ENCODE measurements at regions not wholly inside any gene's neighbourhood (a gene's known extent, or its start where the extent isn't known, plus 50 kb on each side); places are given as distances from the start of the nearest gene placed in this dataset.
"Not testable (repeated sequence)": the region's sequence is repeated elsewhere in the genome, so short reads cannot be mapped to it uniquely, and the experiment has no call there.

DNA sequence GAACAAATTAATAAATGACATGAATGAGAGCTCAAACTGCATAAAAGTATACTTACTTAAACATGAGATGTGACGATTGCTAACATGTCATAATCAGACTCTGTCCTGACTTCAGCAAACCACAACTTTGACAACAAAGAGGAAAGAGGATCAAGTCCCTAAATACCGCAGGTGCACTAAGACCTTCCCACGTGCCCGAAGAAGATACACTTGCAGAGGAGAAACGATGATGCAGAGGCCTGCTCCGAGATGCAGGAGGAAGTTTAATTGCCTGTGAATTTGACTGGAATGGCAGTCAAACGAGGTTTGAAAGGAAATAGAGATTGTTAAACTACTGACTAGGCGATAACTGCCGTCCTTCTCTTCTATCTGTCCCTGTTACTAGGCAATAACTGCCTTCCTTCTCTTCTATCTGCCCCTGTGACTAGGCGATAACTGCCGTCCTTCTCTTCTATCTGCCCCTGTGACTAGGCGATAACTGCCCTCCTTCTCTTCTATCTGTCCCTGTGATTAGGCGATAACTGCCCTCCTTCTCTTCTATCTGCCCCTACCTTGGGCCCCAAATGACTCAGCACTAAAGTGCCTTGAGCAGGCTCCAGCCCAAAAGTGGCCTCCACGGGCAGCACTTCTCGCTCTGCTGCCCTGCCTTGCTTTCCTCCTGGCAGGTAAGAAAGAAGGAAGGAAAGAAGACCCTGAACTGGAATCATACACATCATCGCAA is 2226.0 kb upstream of the DEFB115 start:
- DNase-seq: not testable (repeated sequence)

DNA sequence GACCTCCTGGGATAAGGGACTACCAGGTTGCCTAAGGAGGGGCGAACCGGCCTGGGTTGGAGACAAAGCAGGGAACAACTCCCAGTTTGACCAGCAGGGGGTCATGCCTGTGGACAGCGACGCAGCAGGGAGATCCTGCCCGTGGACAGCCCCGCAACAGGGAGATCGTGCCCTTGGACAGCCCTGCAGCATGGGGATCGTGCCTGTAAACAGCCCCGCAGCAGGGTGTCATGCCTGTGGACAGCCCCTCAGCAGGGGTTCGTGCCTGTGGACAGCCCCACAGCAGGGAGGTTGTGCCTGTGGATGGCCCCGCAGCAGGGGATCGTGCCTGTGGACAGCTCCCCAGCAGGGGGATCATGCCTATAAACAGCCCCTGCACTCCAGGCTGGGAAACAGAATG is 2213.2 kb upstream of the DEFB115 start:
- DNase-seq: not testable (repeated sequence)

DNA sequence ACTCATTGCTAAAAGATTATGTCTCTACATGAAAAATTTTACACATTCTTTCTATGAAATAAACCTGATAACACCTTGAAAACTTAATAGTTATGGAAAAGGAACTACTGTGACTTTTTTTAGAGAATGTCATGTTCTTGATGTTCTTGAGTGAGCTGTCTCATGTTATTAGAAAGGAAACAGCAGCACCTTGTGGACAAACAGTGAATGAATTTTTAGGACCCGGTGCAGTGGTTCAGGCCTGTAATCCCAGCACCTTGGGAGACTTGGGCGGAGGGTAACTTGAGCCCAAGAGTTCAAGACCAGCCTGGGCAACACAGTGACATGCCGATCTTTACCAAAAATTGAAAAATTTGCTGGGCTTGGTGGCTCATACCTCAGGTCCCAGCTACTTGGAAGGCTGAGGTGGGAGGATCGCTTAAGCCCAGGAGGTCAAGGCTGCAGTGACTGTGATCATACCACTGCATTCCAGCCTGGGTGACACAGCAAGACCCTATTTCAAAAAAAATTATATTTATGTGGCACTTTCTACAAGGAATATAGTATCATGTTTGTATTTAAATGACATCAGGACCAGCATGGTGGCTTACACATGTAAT is 2207.4 kb upstream of the DEFB115 start:
- DNase-seq: not testable (repeated sequence)

DNA sequence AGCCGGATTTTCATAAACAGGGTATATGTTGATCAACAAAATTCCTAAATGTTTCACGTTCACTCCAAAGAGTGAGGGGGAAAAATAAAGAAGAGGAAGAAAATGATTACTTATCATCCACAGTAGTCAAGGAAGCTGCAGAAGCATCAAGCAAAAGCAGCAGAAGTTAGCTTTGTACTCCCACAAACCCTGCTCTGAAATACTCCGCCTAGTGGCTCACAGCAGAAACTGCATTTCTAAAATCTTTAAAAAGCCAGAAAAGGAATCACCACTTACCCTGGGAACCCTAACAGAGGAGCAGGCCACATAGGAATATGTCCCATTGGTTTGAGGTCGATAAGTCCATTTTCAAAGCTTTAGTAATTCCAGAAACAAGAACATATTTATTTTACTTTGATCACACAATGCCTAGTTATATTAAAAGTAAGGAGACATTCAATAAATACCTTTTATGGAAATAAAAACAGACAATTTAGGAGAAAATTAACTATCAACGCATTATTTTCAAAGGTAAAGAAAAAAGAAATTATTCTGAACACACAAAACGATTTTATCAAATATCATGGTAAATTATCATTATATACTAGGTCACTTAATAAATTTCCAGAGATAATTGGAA is 2199.5 kb upstream of the DEFB115 start:
- not testable (repeated sequence) for DNase-seq

DNA sequence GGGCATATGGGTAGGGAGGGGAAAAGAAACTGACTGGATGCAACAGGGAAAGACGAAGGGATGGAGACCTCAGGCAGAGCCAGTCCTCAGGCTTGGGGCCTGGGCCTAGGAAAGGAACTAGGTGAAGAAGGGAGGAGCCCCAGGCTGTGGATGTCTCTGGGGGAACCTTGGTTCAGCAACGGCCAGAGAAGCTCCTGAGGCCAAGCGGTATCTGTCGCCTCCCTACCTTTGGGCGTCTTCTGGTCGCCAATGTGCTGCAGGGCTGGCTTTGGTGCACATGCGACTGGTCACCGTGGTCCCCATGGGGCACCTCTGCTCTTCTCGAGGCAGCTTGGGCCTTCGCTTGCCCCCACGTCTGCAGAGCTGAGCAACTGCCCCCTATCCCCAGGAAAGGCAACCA is 2195.0 kb upstream of the DEFB115 start:
- not testable (repeated sequence) for DNase-seq

DNA sequence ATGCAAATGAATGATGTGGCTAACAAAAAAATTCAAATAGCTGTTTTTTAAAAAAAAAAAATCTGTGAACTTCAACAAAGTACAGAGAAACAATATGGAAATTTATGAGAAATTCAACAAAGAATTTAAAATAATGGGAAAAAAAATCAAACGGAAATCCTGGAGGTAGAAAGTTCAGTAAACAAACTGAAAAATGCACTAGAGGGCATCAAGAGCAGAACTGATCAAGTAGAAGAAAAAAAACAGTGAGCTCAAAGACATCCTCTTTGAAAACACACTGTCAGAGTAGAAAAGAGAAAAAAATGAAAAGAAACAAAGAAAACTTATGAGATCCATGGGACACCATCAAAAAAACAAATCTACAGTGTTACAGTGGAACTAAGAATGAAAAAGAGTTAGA is 2191.1 kb upstream of the DEFB115 start:
- not testable (repeated sequence) for DNase-seq

DNA sequence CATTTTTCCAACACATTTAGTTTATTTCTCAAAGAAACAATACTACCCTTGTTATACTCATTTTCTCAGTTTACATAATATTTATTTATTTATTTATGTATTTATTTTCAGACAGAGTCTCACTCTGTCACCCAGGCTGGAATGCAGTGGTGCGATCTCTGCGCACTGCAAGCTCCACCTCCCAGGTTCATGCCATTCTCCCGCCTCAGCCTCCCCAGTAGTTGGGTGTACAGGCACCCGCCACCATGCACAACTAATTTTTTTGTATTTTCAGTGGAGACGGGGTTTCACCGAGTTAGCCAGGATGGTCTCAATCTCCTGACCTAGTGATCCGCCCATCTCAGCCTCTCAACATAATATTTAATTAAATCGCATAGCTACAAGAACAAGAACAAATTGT is 2183.8 kb upstream of the DEFB115 start:
- not testable (repeated sequence) for DNase-seq

DNA sequence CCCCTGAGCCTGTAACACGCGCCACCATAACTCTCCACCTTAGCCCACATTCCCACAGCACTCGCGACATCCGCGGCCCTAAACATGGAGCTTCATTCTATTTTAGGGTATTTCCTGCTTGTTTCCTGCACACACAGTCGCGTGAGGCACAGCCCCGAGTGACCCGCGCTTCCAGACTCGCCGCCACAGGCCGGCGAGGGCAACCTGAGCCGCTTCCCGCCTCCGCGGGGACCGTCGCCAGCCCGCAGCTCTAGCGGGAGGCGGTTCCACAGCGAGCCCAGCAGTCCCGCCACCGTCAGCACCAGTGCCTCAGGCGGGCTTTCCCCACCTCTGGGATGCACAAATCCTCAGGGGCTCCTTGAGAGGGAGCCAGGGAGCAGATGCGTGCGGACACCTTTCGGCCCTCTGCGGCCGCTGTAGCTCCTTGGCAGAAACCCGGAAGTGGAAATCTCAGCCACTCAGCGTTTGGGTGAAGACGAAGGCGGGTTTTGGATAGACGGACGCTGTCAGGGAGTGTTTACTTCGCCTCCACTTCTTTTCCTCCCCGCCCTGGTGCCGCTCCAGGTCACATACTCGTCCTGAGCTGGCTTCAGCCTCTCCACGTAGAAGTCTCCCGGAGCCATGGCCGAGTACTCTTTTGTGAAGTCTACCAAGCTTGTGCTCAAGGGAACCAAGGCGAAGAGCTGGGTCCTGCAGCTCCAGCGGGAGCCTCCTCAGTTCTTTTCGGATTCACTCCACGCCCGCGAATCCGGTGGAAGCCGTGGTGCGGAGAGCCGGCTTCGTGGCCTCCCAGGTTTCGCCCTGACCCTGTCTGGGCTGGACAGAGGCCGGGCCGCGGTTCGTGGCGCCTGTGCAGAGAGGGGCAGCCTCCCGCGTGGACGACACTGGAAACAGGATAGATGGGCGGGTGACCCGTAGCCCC is 2177.4 kb upstream of the DEFB115 start:
- peak; percentile 18 for DNase-seq

DNA sequence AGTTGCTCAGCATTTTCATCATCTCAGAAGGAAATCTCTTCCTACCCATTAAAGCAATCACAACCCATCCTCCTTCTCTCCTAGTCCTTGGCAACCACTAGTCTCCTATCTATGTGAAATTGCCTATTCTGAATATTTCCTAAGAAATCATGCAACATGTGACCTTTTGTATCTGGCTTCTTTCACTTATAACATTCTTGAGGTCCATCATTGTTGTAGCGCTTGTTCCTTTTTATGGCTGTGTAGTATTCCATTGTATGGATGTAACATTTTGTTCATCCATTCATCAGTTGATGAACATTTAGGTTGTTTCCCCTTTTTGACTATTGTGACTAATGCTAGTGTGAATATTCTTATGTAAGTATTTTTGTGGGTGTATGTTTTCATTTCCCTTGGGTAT is 2175.8 kb upstream of the DEFB115 start:
- DNase-seq: not testable (repeated sequence)

DNA sequence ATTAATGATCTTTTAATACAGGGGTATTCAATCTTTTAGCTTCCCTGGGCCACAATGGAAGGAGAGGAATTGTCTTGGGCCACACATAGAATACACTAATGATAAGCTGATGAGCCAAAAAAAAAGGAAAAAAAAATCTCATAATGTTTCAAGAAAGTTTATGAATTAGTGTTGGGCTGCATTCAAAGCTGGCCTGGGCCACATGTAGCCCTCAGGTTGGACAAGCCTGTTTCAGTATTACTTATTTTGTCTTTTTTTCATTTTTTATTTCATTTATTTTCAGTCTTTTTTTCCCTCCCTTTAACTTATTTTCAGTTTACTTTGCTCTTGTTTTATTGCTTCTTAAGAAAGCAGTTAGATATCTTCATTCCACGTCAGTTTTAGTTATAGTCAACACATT is 2171.8 kb upstream of the DEFB115 start:
- no peak for DNase-seq

DNA sequence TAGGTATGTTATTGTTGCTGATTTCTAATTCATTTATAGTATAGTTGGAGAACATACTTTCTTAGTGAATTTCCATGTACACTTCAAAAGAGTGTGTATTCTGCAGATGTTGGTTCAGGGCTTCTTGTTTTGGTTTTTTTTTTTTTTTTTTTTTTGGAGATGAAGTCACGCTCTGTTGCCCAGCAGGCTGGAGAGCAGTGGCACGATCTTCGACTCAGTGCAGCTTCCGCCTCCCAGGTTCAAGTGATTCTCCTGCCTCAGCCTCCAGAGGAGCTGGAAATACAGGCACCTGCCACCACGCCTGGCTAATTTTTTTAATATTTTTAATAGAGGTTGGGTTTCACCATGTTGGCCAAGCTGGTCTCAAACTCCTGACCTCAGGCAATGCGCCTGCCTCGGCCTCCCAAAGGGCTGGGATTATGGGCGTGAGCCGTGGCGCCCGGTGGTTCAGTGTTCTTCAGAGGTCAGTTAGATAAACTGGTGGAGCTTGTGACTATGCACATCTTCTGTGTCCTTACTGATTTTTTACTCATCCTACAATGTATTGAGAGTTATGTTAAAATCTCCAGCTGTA is 2171.2 kb upstream of the DEFB115 start:
- not testable (repeated sequence) for DNase-seq

DNA sequence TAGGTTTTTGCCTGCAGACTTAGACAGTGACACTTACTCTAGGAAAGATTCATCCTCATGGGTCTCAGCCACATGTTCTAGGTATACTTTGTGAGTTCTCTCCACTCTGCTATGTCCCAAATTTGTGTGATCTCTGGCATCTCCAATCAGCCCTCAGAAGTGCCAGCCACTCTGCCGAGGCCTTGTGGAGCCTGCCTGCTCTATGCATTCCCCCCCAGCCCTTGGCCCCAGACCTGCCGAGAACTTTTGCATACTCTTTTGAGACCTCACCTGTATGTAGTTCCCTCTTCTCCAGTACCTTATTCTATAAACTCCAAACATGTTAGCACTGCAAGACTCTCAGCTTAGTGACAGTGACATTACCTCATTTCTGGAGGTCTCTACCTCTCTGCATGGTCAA is 2170.5 kb upstream of the DEFB115 start:
- DNase-seq: no peak

DNA sequence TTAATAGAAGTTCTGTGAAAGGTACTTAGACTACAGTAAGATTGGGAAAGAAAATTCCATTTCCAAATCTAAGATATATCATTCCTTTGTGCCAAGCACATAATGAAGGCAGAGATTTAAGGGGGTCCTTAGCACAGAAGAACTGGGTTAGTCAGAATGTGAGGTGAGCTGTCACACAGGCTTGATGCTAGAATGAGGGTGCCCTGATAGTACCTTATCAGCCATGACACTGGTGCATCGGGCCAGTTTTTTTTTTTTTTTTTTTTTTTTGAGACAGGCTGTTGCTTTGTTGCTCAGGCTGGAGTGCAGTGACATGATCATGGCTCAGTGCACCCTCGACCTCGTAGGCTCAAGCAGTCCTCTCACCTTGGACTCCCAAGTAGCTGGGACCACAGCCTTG is 2169.6 kb upstream of the DEFB115 start:
- DNase-seq: not testable (repeated sequence)

DNA sequence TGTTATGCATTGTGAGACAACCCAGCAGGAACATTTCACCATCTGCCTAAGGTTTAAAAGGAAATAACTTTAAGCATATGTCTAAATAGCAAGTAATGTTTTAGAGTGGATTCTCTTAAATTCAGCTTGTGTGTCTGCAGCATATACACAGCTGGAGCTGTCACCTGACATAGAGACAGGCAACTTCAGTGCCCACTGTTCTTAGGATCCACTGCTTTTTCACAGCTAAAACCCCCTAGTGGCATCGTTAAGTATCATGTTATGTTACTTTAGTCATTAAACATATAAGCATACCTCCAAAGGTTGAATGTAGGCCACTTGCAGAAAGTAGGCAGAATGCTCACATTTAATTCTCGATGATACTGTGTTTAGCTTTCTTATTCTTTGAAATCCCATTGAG is 2169.0 kb upstream of the DEFB115 start:
- DNase-seq: not testable (repeated sequence)

DNA sequence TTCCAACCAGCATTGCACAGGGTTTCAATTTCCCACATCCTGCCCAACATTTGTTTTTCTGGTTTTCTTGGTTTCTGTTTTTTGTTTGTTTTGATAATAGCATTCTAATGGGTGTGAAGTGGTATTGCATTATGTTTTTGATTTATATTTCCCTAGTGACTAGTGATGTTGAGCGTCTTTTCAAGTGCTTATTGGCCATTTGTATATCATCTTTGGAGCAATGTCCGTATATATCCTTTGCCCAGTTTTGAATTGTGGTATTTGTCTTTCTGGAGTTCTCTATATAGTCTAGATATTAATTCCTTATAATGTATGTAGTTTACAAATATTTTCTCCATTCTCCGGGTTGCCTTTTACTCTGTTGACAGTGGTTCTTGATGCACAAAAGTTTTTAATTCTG is 2168.1 kb upstream of the DEFB115 start:
- DNase-seq: not testable (repeated sequence)

DNA sequence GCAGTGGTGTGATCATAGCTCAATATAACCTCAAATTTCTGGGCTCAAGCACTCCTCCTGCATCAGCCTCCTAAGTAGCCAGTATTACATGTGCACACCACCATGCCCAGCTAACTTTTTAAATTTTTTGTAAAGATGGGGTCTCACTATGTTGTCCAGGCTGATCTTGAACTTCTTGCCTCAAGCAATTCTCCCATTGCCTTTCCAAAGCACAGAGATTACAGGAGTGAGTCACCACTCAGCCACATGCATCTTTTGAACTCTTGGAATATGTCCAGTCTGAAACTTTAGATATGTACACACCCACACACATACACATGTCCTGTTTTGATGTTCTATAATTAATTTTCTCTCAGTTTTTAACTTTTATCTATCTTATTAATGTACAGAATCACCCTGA is 2163.5 kb upstream of the DEFB115 start:
- DNase-seq: not testable (repeated sequence)

DNA sequence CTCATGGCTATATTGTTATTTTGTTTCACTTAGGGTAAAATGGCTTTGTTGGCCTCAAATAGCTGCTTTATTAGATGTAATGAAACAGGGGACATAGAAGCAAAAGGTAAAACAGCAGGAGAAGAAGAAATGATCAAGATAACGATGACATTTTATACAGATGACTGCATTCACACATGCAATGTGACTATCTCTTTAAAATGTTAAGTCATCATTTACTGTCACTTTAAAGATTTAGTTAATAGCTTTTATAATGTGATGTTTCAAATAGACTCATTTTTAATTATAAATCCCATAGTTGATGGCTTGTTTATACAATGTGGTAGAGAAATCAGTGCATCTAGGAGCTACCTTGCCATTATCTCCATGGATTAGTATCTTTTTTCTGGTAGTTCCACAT is 2160.8 kb upstream of the DEFB115 start:
- not testable (repeated sequence) for DNase-seq

DNA sequence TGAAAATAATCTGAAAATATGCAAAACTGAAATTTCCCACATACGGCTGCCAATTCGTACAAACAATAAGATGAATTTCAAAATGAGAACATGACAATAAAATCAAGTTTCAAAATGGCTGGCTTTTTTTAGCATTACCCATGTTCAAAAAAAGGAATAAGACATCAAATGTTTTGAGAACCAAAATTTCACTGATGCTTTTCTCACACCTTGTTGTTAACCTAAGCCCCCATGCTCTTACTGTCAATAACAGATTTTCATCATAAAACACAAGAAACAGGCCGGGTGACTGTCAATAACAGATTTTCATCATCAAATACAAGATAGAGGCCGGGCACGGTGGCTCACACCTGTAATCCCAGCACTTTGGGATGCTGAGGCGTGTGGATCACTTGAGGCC is 2149.6 kb upstream of the DEFB115 start:
- DNase-seq: not testable (repeated sequence)

DNA sequence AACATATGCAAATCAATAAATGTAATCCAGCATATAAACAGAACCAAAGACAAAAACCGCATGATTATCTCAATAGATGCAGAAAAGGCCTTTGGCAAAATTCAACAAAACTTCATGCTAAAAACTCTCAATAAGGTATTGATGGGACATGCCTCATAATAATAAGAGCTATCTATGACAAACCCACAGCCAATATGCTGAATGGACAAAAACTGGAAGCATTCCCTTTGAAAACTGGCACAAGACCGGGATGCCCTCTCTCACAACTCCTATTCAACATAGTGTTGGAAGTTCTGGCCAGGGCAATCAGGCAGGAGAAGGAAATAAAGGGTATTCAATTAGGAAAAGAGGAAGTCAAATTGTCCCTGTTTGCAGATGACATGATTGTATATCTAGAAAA is 2148.1 kb upstream of the DEFB115 start:
- DNase-seq: not testable (repeated sequence)

DNA sequence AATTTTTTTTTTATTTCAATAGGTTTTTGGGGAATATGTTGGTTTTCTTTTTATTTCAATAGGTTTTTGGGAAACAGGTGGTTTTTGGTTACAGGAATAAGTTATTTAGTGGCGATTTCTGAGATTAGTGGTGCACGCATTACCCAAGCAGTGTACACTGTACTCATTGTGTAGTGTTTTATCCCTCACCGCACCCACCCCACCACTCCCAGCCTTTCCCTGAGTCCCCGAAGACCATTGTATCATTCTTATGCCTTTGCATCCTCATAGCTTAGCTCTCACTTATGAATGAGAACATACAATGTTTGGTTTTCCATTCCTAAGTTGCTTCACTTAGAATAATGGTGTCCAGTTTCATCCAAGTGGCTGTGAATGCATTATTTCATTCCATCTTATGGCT is 2142.4 kb upstream of the DEFB115 start:
- DNase-seq: not testable (repeated sequence)

DNA sequence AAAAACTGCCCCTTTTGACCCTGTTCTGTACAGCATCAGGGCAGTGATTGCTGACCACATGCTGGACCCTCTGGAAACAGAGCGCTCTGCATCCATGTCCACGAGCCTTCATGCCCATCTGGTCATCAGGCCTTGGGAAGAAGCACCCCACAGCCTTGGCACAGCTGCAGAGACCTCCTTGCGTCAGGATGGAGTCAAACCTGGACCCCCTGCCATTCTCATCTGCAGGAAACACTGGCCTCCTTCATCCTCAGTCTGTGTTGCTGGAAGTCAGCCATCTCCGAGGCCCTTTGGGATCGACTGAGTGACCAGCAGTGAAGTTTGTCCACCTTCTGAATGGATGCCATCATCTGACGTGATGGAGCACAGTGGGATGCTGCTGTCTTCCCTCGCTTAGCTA is 2138.3 kb upstream of the DEFB115 start:
- DNase-seq: no peak

DNA sequence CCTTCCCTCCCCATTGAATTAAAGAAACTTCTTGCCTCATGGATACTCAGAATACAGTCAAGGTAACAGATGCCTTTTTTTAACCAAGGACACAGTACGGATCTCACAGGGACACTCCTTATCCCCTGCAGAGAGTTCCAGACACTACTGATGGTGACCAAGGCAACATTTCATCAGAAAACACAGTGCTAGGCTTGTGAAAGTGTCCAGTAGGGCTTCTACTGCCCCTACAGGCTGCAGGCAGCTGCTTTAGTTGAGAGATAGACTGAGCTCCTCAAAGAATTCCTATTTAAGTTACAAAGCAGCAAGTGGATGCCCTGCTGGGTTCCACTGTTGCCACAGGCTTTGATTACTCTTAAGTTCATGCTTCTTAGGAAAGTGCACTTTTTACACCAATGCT is 2137.8 kb upstream of the DEFB115 start:
- not testable (repeated sequence) for DNase-seq

DNA sequence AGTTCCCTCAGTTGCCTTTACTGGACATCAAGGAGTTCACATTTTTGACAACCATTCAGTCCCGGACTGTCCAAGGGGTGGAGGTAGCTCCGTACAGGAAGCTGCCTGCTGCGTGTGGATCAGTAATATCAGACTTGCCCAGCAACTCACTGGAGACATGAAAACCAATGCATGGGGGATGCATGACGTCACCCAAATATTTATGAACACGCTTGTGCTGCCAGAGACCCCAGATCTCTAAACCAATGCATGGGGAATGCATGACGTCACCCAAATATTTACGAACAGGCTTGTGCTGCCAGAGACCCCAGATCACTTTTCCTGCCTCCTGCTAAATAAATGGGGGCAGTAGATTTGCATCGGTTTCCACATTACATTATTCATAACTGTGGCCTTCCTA is 2137.4 kb upstream of the DEFB115 start:
- DNase-seq: not testable (repeated sequence)

Measured in stimulated activated CD4-positive, alpha-beta T cell treated with anti-CD3 and anti-CD28 coated beads, Interleukin-12 subunit alpha, Interleukin-12 subunit beta, amount 100 ng/mL, for 4 hours (primary cell).